Neutrophil (primary cell): ENCODE measurements at regions not wholly inside any gene's neighbourhood (a gene's known extent, or its start where the extent isn't known, plus 50 kb on each side); places are given as distances from the start of the nearest gene placed in this dataset.

Source experiments
- H3K27ac ChIP-seq: fragments of 200-600 bp; sonication (generic); 2 replicates; pipeline ENCODE4 v1.5.1; 2016; ENCODE audit warnings: mild to moderate bottlenecking, moderate library complexity
- H3K27me3 ChIP-seq: fragments of 200-600 bp; sonication (generic); 2 replicates; pipeline ENCODE4 v1.6.0; 2016; ENCODE audit warnings: mild to moderate bottlenecking
- H3K36me3 ChIP-seq: fragments of 200-600 bp; sonication (generic); 2 replicates; pipeline ENCODE4 v1.5.1; 2017
- H3K4me1 ChIP-seq, 2 experiments: fragments of 200-600 bp in 1 of 2; sonication (generic) in 1 of 2; 1 replicate in 1 of 2; 2 replicates in 1 of 2; pipeline versions ENCODE4 v1.5.1 to v1.6.1; 2013 to 2016; ENCODE audit warnings: low read depth in 1 of 2, low read length in 1 of 2, mild to moderate bottlenecking in 1 of 2, moderate library complexity in 1 of 2; ENCODE audit not compliant: control insufficient read depth in 1 of 2, insufficient read depth in 1 of 2
- H3K4me3 ChIP-seq, 2 experiments: fragments of 200-600 bp in 1 of 2; sonication (generic) in 1 of 2; 1 replicate in 1 of 2; 2 replicates in 1 of 2; pipeline ENCODE4 v1.5.1; 2013 to 2016; ENCODE audit warnings: low read depth in 1 of 2, low read length in 1 of 2, mild to moderate bottlenecking in 1 of 2, moderate library complexity in 1 of 2
- H3K9me3 ChIP-seq: fragments of 200-600 bp; sonication (generic); 2 replicates; pipeline ENCODE4 v1.5.1; 2016
- TF ChIP-seq, protein P1 (sequence below): fragments of 200-600 bp; sonication (generic); IDR thresholded peaks from 2 replicates; pipeline ENCODE4 v1.5.1; 2016; ENCODE audit warnings: antibody characterized with exemption

DNA sequence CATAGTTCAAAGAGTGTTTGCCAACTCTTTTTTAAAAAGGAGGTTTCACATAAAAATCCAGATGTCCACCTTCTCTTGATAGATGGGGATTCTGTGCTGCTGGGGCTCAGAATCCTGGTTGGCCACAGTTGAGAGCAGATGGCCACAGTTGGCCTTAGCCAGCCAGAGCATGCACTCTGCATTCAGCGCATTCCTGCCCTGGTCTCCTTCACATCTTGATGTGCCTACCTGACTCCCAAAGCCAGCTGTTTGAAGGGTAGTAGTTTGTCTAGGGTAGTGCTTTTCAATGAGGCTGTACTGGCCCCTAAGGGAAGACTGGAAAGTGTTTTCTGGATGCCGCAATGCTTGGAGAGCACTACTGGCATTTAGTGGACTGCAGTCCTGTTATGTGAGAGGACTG is 208.1 kb upstream of the HDAC9 start:
- no peaks in the 10 kb centered on the region for H3K36me3 ChIP-seq
- no peaks in the 10 kb centered on the region for H3K27me3 ChIP-seq
- TF ChIP-seq, protein P1, sequence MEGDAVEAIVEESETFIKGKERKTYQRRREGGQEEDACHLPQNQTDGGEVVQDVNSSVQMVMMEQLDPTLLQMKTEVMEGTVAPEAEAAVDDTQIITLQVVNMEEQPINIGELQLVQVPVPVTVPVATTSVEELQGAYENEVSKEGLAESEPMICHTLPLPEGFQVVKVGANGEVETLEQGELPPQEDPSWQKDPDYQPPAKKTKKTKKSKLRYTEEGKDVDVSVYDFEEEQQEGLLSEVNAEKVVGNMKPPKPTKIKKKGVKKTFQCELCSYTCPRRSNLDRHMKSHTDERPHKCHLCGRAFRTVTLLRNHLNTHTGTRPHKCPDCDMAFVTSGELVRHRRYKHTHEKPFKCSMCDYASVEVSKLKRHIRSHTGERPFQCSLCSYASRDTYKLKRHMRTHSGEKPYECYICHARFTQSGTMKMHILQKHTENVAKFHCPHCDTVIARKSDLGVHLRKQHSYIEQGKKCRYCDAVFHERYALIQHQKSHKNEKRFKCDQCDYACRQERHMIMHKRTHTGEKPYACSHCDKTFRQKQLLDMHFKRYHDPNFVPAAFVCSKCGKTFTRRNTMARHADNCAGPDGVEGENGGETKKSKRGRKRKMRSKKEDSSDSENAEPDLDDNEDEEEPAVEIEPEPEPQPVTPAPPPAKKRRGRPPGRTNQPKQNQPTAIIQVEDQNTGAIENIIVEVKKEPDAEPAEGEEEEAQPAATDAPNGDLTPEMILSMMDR = no peak
- peaks cover 0 to 23% of the 10 kb centered on the region in 2 experiments for H3K4me1 ChIP-seq
- H3K27ac ChIP-seq = no peak overlapping the region
- H3K9me3 ChIP-seq = no peaks in the 10 kb centered on the region
- no peak overlapping the region for H3K4me3 ChIP-seq

DNA sequence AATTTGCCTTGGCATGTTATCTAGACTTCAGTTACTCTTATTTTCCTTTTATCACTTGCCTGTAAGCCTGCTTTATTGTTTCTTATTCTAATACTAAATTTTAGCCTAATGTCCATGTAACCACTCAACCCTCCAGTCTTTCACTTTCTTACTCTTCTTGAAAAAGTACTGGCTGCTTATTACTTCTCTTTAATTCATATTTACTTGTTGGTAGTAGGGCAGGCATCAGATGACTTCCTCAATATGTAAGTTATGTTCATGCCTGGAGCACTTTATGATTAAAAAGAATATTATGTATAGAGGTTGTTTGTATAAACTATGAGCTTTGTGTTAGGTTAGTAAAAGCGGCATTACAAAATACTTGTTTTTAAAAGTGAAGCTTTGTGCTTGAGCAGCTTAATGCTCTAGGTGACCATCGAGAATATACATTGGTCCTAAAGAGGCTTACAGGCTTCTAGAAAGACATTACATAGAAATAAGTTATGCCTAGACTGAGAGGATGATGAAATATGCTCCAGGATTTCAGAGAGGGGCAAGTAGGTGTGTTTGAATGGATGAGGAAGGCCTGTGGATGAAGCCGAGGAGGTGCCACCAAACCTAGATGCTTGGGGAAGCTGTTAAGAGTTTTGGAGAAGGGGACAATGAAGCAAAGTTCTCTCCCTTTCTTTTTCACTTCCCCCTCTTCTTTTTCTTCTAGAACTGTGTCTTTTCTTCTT is 207.1 kb upstream of the HDAC9 start:
- H3K4me1 ChIP-seq = peaks cover 0 to 16% of the 10 kb centered on the region in 2 experiments
- H3K4me3 ChIP-seq = no peak overlapping the region
- H3K27ac ChIP-seq = no peak overlapping the region
- no peaks in the 10 kb centered on the region for H3K36me3 ChIP-seq
- TF ChIP-seq, protein P1 = no peak
- no peaks in the 10 kb centered on the region for H3K27me3 ChIP-seq
- no peaks in the 10 kb centered on the region for H3K9me3 ChIP-seq

DNA sequence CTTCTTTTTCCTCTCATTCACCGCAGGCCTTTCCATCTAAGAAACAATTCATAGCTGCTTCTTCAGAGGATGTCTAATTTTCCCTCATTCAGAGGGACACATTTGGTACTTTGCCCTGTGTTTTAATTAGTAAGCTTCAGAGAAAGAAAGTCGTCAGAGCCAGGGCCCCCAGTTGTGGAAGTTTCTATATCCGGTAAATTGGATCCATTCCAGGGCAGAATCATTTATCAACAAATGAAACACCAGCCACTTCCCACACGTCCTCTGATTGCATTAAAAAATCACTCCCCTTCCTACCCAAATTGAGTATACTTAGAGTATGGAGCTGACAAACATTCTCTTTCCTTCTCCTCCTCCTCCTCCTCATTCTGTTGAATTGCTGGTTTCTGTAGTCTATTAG is 205.8 kb upstream of the HDAC9 start:
- Histone ChIP-seq H3K27me3 (no peaks in the 10 kb centered on the region), H3K27ac (no peak overlapping the region), H3K36me3 (no peaks in the 10 kb centered on the region), H3K4me3 (no peak overlapping the region), H3K4me1 (peaks cover 0 to 16% of the 10 kb centered on the region in 2 experiments), H3K9me3 (no peaks in the 10 kb centered on the region)
- TF ChIP-seq, protein P1 = no peak

DNA sequence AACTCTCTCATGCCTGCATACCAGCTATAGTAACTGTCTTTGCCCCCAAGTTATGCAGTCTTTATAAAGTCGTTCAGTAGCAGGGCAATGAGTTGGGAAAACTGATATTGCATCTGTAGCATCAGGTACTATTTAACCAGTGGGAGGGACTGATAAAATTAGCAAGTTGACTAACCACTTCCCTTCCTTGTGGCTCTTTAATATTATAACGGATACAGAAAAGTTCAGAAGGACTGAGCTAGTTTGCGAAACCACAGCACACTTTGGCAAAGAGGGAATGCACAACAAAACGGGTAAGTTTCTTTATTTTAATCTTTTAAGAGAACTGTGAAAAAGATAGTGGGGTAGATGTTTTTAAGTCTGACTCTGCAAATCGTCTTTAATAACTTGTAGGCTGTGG is 205.3 kb upstream of the HDAC9 start:
- Histone ChIP-seq H3K27me3 (no peaks in the 10 kb centered on the region), H3K27ac (no peak overlapping the region), H3K4me1 (peaks cover 0 to 16% of the 10 kb centered on the region in 2 experiments), H3K4me3 (no peak overlapping the region), H3K36me3 (no peaks in the 10 kb centered on the region), H3K9me3 (no peaks in the 10 kb centered on the region)
- TF ChIP-seq, protein P1 = no peak

DNA sequence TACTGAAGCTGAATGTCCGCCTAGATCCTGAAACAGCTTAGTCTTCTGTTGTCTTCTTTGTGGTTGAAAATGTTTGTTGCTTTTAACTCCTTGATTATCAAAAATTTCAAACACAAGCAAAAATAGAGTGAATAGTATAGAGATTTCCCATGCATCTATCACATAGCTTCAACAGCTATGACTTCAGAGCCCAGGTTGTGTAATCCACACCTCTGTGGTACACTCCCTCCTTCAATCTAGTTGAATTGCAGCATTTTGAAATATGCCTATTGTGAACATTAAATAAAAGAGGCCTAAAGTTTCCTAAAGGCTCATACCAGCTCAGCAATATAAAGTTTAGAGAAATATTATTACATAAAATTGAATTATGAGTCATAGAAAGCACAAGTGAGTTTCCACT is 204.7 kb upstream of the HDAC9 start:
- Histone ChIP-seq H3K9me3 (no peaks in the 10 kb centered on the region), H3K27ac (no peak overlapping the region), H3K27me3 (no peaks in the 10 kb centered on the region), H3K4me3 (no peak overlapping the region), H3K4me1 (peaks cover 0 to 16% of the 10 kb centered on the region in 2 experiments), H3K36me3 (no peaks in the 10 kb centered on the region)
- TF ChIP-seq, protein P1 = no peak
